ENCODE measurements at regions not wholly inside any gene's neighbourhood (a gene's known extent, or its start where the extent isn't known, plus 50 kb on each side); places are given as distances from the start of the nearest gene placed in this dataset.

GRCh38 chr12:91575630-91576029, 393.0 kb upstream of the DCN start:
- no peak overlapping the region for H3K27ac ChIP-seq (ENCODE audit: low read depth, low read length)
- DNase-seq (ENCODE audit: low read depth, low spot score) = no peak
- no peak overlapping the region for H3K4me3 ChIP-seq (ENCODE audit: low read depth, low read length)
- no peaks in the 10 kb centered on the region for H3K27me3 ChIP-seq (ENCODE audit: control insufficient read depth, insufficient read depth, low read length)
- no peaks in the 10 kb centered on the region for H3K9me3 ChIP-seq (ENCODE audit: control insufficient read depth, insufficient read depth, low read length)
- TF ChIP-seq, protein P1, sequence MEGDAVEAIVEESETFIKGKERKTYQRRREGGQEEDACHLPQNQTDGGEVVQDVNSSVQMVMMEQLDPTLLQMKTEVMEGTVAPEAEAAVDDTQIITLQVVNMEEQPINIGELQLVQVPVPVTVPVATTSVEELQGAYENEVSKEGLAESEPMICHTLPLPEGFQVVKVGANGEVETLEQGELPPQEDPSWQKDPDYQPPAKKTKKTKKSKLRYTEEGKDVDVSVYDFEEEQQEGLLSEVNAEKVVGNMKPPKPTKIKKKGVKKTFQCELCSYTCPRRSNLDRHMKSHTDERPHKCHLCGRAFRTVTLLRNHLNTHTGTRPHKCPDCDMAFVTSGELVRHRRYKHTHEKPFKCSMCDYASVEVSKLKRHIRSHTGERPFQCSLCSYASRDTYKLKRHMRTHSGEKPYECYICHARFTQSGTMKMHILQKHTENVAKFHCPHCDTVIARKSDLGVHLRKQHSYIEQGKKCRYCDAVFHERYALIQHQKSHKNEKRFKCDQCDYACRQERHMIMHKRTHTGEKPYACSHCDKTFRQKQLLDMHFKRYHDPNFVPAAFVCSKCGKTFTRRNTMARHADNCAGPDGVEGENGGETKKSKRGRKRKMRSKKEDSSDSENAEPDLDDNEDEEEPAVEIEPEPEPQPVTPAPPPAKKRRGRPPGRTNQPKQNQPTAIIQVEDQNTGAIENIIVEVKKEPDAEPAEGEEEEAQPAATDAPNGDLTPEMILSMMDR (IDR thresholded peaks at IDR 0.05; ENCODE audit: low read depth, low read length) = no peak
- ChIA-PET CTCF (interaction anchor here (1.2 to 6.5 kb wide), 2 partner anchors 194 to 561 kb away, joined by 3 to 32 read pairs; no protein-coding TSS in a partner anchor), POLR2A (no interaction called here)

- H3K27me3 ChIP-seq (ENCODE audit: control insufficient read depth, insufficient read depth, low read length) = no peaks in the 10 kb centered on the region
- no peaks in the 10 kb centered on the region for H3K9me3 ChIP-seq (ENCODE audit: control insufficient read depth, insufficient read depth, low read length)
- TF ChIP-seq, protein P1 (IDR thresholded peaks at IDR 0.05; ENCODE audit: low read depth, low read length) = no peak
- H3K27ac ChIP-seq (ENCODE audit: low read depth, low read length) = no peak overlapping the region
- DNase-seq (ENCODE audit: low read depth, low spot score) = no peak
- ChIA-PET POLR2A (no interaction called here), CTCF (interaction anchor here (1.2 to 6.5 kb wide), 2 partner anchors 193 to 562 kb away, joined by 3 to 32 read pairs; no protein-coding TSS in a partner anchor)
- no peak overlapping the region for H3K4me3 ChIP-seq (ENCODE audit: low read depth, low read length)
Measured at GRCh38 chr12:91574975-91575374, 392.4 kb upstream of the DCN start.

DNA sequence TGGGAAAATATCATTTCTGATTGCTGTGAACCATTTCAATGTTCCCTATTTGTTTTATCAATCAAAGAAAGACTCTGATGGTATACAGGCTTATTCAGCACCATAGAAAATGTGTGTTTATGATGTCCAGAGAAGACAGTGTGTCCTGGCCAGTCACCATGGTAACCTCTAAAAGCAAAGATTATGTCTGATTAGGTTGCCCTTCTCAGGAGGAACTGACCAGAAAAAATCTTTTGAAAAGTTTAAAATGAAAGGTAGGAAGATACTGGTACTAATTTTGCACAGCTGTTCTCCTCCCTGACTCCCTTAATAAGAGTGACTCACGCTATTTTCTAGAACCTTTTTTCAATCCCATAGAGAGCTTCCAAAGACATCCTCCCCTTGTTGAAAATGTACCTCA, 391.8 kb upstream of the DCN start:
- ChIA-PET CTCF (interaction anchor here (6.5 kb wide), 1 partner anchor 192 kb away, joined by 32 read pairs; no protein-coding TSS in a partner anchor), POLR2A (no interaction called here)
- no peak for DNase-seq (ENCODE audit: low read depth, low spot score)
- no peaks in the 10 kb centered on the region for H3K9me3 ChIP-seq (ENCODE audit: control insufficient read depth, insufficient read depth, low read length)
- TF ChIP-seq, protein P1 (IDR thresholded peaks at IDR 0.05; ENCODE audit: low read depth, low read length) = no peak
- no peaks in the 10 kb centered on the region for H3K27me3 ChIP-seq (ENCODE audit: control insufficient read depth, insufficient read depth, low read length)
- no peak overlapping the region for H3K27ac ChIP-seq (ENCODE audit: low read depth, low read length)
- H3K4me3 ChIP-seq (ENCODE audit: low read depth, low read length) = no peak overlapping the region

DNA sequence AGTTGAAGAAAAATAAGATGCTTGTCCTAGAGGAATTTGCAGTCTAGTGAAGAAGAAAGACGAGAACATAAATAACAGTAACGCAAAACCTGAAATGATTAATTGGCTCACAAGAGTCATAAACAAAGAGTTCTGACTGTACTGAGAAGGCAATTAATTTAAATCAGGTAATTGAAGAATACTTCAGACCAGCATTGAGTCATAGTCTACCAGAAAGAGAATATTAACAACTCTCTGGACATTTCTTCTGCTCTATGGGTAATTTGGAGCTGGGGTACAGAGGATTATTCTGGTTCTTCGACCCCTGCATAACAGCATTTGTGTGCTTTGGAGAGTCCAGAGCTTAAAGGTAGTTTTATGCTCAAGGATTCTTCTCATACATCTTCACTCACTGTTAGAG, 390.3 kb upstream of the DCN start:
- POLR2A ChIA-PET = no interaction called here

DNA sequence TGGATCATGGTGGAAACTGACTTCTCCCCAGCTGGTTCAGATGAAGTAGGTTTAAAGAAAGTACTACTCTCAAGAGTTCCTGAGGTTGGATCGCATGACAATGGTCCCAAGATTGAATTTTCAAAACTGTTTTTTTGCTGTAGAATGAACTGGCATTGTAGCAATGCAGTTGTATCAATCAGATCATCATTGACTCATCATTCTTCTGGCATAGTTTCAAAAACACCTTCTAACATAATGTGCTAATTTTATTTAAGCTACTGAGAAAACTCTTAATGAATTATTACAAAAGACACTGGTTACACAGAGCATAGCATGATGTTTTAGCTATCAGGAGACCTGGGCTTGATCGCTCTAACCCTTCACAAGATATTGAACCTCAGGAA, 384.5 kb upstream of the DCN start:
- Histone ChIP-seq H3K27ac (ENCODE audit: low read depth, low read length) (no peak overlapping the region), H3K9me3 (ENCODE audit: control insufficient read depth, insufficient read depth, low read length) (no peaks in the 10 kb centered on the region), H3K27me3 (ENCODE audit: control insufficient read depth, insufficient read depth, low read length) (no peaks in the 10 kb centered on the region), H3K4me3 (ENCODE audit: low read depth, low read length) (no peak overlapping the region)
- TF ChIP-seq, protein P1 (IDR thresholded peaks at IDR 0.05; ENCODE audit: low read depth, low read length) = no peak
- POLR2A ChIA-PET = no interaction called here
- DNase-seq (ENCODE audit: low read depth, low spot score) = no peak
- CTCF ChIA-PET = interaction anchor here (0.6 to 2.0 kb wide), 3 partner anchors 11 to 185 kb away, joined by 3 to 7 read pairs (median 4); no protein-coding TSS in a partner anchor

More for the DNA sequence above, 390.3 kb upstream of the DCN start:
- CTCF ChIA-PET = interaction anchor here (0.7 to 1.6 kb wide), 2 partner anchors 39 to 239 kb away, joined by 3 to 7 read pairs; no protein-coding TSS in a partner anchor
- H3K27ac ChIP-seq (ENCODE audit: low read depth, low read length) = no peak overlapping the region
- DNase-seq (ENCODE audit: low read depth, low spot score) = no peak
- no peaks in the 10 kb centered on the region for H3K9me3 ChIP-seq (ENCODE audit: control insufficient read depth, insufficient read depth, low read length)
- H3K4me3 ChIP-seq (ENCODE audit: low read depth, low read length) = no peak overlapping the region
- H3K27me3 ChIP-seq (ENCODE audit: control insufficient read depth, insufficient read depth, low read length) = no peaks in the 10 kb centered on the region
- TF ChIP-seq, protein P1 (IDR thresholded peaks at IDR 0.05; ENCODE audit: low read depth, low read length) = no peak

Measured in AG04450 (cell line).